DOHH2 (cell line): ENCODE measurements at regions not wholly inside any gene's neighbourhood (a gene's known extent, or its start where the extent isn't known, plus 50 kb on each side); places are given as distances from the start of the nearest gene placed in this dataset.

Source experiments
- CTCF ChIP-seq: fragments of 200-600 bp; sonication (generic); IDR thresholded peaks from one replicate; pipeline ENCODE4 v1.5.1; 2014; ENCODE audit warnings: antibody characterized with exemption, mild to moderate bottlenecking, low read depth, low read length; ENCODE audit not compliant: poor library complexity, severe bottlenecking
- EZH2phosphoT487 ChIP-seq: fragments of 200-600 bp; sonication (generic); IDR thresholded peaks from 2 replicates; pipeline ENCODE4 v1.6.1; 2017; ENCODE audit warnings: borderline replicate concordance, mild to moderate bottlenecking, antibody characterized with exemption, low read length, moderate library complexity, mixed read lengths

- TF ChIP-seq CTCF (no peak), EZH2phosphoT487 (no peak)
Measured at GRCh38 chr7:97454636-97455035, 277.2 kb upstream of the TAC1 start.
